ENCODE measurements at regions not wholly inside any gene's neighbourhood (a gene's known extent, or its start where the extent isn't known, plus 50 kb on each side); places are given as distances from the start of the nearest gene placed in this dataset.

GRCh38 chr14:95460647-95461478 is 55.6 kb downstream of the SYNE3 start:
- TF ChIP-seq CTCF (conservative IDR thresholded peaks at IDR 0.05; ENCODE audit: low read depth in 2 of 2) (no peak), EZH2 (IDR thresholded peaks at IDR 0.05; ENCODE audit: low read depth, unreplicated experiment) (no peak), POLR2AphosphoS5 (IDR thresholded peaks at IDR 0.05; ENCODE audit: low read depth) (no peak), NANOG (IDR thresholded peaks at IDR 0.05; ENCODE audit: borderline replicate concordance) (no peak), EZH2phosphoT487 (IDR thresholded peaks at IDR 0.05; ENCODE audit: unreplicated experiment) (no peak), JUNB (IDR thresholded peaks at IDR 0.05; ENCODE audit: unreplicated experiment) (no peak), CREB1 (CRISPR knock-in tag; IDR thresholded peaks at IDR 0.05; ENCODE audit: low read depth) (no peak), ZNF331 (CRISPR knock-in tag; IDR thresholded peaks at IDR 0.05; ENCODE audit: low read depth) (no peak), ZNF114 (CRISPR knock-in tag; IDR thresholded peaks at IDR 0.05) (no peak)
- TF ChIP-seq, protein P1, sequence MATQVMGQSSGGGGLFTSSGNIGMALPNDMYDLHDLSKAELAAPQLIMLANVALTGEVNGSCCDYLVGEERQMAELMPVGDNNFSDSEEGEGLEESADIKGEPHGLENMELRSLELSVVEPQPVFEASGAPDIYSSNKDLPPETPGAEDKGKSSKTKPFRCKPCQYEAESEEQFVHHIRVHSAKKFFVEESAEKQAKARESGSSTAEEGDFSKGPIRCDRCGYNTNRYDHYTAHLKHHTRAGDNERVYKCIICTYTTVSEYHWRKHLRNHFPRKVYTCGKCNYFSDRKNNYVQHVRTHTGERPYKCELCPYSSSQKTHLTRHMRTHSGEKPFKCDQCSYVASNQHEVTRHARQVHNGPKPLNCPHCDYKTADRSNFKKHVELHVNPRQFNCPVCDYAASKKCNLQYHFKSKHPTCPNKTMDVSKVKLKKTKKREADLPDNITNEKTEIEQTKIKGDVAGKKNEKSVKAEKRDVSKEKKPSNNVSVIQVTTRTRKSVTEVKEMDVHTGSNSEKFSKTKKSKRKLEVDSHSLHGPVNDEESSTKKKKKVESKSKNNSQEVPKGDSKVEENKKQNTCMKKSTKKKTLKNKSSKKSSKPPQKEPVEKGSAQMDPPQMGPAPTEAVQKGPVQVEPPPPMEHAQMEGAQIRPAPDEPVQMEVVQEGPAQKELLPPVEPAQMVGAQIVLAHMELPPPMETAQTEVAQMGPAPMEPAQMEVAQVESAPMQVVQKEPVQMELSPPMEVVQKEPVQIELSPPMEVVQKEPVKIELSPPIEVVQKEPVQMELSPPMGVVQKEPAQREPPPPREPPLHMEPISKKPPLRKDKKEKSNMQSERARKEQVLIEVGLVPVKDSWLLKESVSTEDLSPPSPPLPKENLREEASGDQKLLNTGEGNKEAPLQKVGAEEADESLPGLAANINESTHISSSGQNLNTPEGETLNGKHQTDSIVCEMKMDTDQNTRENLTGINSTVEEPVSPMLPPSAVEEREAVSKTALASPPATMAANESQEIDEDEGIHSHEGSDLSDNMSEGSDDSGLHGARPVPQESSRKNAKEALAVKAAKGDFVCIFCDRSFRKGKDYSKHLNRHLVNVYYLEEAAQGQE (IDR thresholded peaks at IDR 0.05; ENCODE audit: unreplicated experiment): no peak
- TF ChIP-seq, protein P2, sequence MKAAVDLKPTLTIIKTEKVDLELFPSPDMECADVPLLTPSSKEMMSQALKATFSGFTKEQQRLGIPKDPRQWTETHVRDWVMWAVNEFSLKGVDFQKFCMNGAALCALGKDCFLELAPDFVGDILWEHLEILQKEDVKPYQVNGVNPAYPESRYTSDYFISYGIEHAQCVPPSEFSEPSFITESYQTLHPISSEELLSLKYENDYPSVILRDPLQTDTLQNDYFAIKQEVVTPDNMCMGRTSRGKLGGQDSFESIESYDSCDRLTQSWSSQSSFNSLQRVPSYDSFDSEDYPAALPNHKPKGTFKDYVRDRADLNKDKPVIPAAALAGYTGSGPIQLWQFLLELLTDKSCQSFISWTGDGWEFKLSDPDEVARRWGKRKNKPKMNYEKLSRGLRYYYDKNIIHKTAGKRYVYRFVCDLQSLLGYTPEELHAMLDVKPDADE (IDR thresholded peaks at IDR 0.05): no peak
- TF ChIP-seq, protein P3, sequence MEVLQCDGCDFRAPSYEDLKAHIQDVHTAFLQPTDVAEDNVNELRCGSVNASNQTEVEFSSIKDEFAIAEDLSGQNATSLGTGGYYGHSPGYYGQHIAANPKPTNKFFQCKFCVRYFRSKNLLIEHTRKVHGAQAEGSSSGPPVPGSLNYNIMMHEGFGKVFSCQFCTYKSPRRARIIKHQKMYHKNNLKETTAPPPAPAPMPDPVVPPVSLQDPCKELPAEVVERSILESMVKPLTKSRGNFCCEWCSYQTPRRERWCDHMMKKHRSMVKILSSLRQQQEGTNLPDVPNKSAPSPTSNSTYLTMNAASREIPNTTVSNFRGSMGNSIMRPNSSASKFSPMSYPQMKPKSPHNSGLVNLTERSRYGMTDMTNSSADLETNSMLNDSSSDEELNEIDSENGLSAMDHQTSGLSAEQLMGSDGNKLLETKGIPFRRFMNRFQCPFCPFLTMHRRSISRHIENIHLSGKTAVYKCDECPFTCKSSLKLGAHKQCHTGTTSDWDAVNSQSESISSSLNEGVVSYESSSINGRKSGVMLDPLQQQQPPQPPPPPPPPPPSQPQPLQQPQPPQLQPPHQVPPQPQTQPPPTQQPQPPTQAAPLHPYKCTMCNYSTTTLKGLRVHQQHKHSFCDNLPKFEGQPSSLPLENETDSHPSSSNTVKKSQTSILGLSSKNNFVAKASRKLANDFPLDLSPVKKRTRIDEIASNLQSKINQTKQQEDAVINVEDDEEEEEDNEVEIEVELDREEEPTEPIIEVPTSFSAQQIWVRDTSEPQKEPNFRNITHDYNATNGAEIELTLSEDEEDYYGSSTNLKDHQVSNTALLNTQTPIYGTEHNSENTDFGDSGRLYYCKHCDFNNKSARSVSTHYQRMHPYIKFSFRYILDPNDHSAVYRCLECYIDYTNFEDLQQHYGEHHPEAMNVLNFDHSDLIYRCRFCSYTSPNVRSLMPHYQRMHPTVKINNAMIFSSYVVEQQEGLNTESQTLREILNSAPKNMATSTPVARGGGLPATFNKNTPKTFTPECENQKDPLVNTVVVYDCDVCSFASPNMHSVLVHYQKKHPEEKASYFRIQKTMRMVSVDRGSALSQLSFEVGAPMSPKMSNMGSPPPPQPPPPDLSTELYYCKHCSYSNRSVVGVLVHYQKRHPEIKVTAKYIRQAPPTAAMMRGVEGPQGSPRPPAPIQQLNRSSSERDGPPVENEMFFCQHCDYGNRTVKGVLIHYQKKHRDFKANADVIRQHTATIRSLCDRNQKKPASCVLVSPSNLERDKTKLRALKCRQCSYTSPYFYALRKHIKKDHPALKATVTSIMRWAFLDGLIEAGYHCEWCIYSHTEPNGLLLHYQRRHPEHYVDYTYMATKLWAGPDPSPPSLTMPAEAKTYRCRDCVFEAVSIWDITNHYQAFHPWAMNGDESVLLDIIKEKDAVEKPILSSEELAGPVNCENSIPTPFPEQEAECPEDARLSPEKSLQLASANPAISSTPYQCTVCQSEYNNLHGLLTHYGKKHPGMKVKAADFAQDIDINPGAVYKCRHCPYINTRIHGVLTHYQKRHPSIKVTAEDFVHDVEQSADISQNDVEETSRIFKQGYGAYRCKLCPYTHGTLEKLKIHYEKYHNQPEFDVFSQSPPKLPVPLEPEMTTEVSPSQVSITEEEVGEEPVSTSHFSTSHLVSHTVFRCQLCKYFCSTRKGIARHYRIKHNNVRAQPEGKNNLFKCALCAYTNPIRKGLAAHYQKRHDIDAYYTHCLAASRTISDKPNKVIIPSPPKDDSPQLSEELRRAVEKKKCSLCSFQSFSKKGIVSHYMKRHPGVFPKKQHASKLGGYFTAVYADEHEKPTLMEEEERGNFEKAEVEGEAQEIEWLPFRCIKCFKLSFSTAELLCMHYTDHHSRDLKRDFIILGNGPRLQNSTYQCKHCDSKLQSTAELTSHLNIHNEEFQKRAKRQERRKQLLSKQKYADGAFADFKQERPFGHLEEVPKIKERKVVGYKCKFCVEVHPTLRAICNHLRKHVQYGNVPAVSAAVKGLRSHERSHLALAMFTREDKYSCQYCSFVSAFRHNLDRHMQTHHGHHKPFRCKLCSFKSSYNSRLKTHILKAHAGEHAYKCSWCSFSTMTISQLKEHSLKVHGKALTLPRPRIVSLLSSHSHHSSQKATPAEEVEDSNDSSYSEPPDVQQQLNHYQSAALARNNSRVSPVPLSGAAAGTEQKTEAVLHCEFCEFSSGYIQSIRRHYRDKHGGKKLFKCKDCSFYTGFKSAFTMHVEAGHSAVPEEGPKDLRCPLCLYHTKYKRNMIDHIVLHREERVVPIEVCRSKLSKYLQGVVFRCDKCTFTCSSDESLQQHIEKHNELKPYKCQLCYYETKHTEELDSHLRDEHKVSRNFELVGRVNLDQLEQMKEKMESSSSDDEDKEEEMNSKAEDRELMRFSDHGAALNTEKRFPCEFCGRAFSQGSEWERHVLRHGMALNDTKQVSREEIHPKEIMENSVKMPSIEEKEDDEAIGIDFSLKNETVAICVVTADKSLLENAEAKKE (CRISPR knock-in tag; IDR thresholded peaks at IDR 0.05): no peak
